Midbrain (tissue), 1 donor: ENCODE measurements at regions not wholly inside any gene's neighbourhood (a gene's known extent, or its start where the extent isn't known, plus 50 kb on each side); places are given as distances from the start of the nearest gene placed in this dataset.
A peak's percentile ranks its signal among the peaks of the same experiment; 100 is the strongest.

Experiments used
- DNase-seq: peaks from one replicate; lab custom pipeline; 2025; lab: John Stamatoyannopoulos, UW

- no peak for DNase-seq
Measured at GRCh38 chr3:29050155-29050554, 230.7 kb upstream of the RBMS3 start.

- no peak for DNase-seq
Measured at GRCh38 chr3:29057326-29057725, 223.5 kb upstream of the RBMS3 start.

- no peak for DNase-seq
Measured at GRCh38 chr3:29064085-29064484, 216.8 kb upstream of the RBMS3 start.

GRCh38 chr3:29065211-29065785 lies 215.6 kb upstream of the RBMS3 start:
- peak; percentile 51 for DNase-seq

GRCh38 chr3:29067007-29067406 lies 213.9 kb upstream of the RBMS3 start:
- DNase-seq, result no peak

GRCh38 chr3:29070959-29071634 lies 209.8 kb upstream of the RBMS3 start:
- DNase-seq, result no peak

- no peak for DNase-seq
Measured at GRCh38 chr3:29072611-29073010, 208.3 kb upstream of the RBMS3 start.

- no peak for DNase-seq
Measured at GRCh38 chr3:29077356-29077755, 203.5 kb upstream of the RBMS3 start.

- DNase-seq, result no peak
Measured at GRCh38 chr3:29079358-29079757, 201.5 kb upstream of the RBMS3 start.

- DNase-seq, result no peak
Measured at GRCh38 chr3:29080967-29081366, 199.9 kb upstream of the RBMS3 start.

GRCh38 chr3:29083081-29083480 lies 197.8 kb upstream of the RBMS3 start:
- no peak for DNase-seq

- no peak for DNase-seq
Measured at GRCh38 chr3:29083676-29084075, 197.2 kb upstream of the RBMS3 start.

- no peak for DNase-seq
Measured at GRCh38 chr3:29088579-29088978, 192.3 kb upstream of the RBMS3 start.

- no peak for DNase-seq
Measured at GRCh38 chr3:29090912-29091597, 189.8 kb upstream of the RBMS3 start.

GRCh38 chr3:29091599-29092189 lies 189.2 kb upstream of the RBMS3 start:
- no peak for DNase-seq

- no peak for DNase-seq
Measured at GRCh38 chr3:29092348-29092747, 188.5 kb upstream of the RBMS3 start.

- no peak for DNase-seq
Measured at GRCh38 chr3:29099296-29099695, 181.6 kb upstream of the RBMS3 start.

- DNase-seq, result no peak
Measured at GRCh38 chr3:29099775-29100174, 181.1 kb upstream of the RBMS3 start.

GRCh38 chr3:29100292-29100691 lies 180.6 kb upstream of the RBMS3 start:
- no peak for DNase-seq

- no peak for DNase-seq
Measured at GRCh38 chr3:29128001-29128400, 152.9 kb upstream of the RBMS3 start.

- DNase-seq, result no peak
Measured at GRCh38 chr3:29137601-29138000, 143.3 kb upstream of the RBMS3 start.

GRCh38 chr3:29138171-29138570 lies 142.7 kb upstream of the RBMS3 start:
- no peak for DNase-seq

- peak; percentile 12 for DNase-seq
Measured at GRCh38 chr3:29140666-29141065, 140.2 kb upstream of the RBMS3 start.
